HG03103 (cell line): ENCODE measurements at regions not wholly inside any gene's neighbourhood (a gene's known extent, or its start where the extent isn't known, plus 50 kb on each side); places are given as distances from the start of the nearest gene placed in this dataset.
"Not testable (repeated sequence)": the region's sequence is repeated elsewhere in the genome, so short reads cannot be mapped to it uniquely, and the experiment has no call there.

Experiments
- ATAC-seq: cut with Tn5 transposase; IDR thresholded peaks from one replicate; pipeline ENCODE4 v1.9.1; 2021; ENCODE audit warnings: low read depth; ENCODE audit not compliant: unreplicated experiment

DNA sequence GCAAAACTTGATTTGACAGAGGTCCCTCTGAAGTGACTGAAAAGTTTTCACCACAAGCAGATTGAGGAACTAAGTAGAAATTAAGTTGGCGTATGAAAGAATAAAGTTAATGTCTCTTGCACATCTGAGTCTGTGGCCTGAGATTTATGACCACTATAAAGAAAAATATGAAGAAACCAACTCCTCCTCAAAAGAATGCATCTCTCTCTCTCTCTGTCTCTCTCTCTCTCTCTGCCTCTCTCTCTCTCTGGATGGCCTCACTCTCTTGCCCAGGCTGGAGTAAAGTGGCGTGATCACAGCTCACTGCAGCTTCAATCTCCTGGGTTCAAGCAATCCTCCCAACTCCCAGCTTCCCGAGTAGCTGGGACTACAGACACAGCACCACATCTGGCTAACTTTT lies 55.2 kb downstream of the RPL22L1 start:
- ATAC-seq = no peak

DNA sequence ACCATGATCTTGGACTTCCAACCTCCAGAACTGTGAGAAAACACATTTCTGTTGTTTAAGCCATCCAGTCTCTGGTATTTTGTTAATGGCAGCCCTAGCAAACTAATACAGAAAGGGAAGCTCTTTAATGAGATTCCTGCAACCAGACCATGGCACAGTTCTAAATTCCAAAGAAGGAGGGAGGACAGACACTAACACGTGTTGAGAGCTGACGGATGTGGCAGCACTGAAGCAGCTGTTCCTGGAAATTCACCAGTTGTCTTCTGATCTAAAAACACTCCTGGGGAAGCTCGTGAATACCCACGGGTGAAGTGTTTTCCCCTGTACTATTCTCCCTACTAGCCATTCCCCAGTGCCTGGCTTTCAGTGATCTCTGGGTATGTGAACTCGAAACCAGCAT lies 56.7 kb downstream of the RPL22L1 start:
- no peak for ATAC-seq

DNA sequence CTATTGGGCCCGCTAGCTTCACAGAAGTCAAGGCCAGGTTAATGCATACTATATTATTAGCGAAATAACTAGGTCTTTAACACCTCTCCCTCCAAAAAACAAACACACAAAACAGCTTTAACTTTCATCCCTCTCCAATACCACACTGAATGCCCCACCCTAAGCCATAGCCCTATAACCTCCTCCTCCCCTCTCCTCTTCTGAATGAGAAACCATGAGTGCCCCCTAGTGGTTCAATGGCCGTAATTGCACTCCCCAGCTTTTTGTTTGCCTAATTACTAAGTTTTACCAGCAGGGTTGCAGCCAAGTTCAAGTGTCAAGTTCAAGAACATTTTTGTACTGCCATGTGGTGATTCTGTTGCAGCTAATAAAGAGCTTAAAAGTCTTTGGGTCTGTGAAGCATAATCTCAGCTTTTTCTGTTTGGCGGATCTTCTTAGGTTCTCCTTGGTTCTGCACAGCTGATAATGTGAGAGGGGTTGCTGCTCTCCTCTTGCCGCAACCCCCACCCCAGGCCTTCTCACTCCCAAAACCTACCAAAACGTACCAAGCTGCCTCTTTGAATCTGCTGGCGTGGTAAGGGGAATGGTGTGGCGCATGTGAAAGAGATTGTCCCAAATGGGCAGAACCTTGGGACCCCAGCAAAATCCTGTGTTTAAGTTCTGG lies 57.9 kb downstream of the RPL22L1 start:
- ATAC-seq = peak; percentile 68

DNA sequence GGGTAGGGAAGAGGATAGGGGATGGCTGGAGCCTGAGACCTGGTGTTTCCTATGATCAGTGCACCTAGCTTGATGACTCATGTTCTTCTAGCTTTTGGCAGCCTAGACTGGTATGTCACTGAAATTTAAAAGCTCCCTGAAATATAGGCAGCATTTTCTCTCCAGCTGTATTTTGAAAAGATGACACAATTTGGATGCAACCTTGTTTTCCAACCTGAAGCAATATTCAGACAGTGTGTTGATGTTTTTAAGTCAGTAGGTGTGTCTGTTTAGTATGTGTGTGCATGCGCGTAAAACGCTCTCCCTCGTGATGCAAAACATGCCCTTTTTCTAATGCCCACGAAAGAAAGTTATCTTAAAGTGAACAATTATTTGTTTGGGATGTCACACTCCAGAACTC lies 58.5 kb downstream of the RPL22L1 start:
- ATAC-seq = no peak

DNA sequence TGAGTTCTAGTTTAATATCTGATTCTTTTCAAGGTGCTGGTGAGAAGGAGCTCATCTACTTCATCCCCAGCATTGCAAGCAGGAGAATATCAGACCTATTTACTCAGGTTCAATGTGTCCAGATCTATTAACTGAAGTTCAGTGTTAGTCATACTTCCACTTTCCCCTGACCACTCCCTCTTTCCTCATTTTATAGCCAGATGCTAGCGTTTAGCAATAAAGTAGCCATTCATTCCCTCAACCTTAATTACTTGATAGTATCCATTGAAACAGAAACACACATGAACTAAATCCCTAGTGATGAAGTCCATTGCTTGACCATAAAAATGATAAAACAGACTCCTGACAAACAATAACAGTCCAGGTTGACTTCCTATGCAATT lies 60.0 kb downstream of the RPL22L1 start:
- no peak for ATAC-seq

DNA sequence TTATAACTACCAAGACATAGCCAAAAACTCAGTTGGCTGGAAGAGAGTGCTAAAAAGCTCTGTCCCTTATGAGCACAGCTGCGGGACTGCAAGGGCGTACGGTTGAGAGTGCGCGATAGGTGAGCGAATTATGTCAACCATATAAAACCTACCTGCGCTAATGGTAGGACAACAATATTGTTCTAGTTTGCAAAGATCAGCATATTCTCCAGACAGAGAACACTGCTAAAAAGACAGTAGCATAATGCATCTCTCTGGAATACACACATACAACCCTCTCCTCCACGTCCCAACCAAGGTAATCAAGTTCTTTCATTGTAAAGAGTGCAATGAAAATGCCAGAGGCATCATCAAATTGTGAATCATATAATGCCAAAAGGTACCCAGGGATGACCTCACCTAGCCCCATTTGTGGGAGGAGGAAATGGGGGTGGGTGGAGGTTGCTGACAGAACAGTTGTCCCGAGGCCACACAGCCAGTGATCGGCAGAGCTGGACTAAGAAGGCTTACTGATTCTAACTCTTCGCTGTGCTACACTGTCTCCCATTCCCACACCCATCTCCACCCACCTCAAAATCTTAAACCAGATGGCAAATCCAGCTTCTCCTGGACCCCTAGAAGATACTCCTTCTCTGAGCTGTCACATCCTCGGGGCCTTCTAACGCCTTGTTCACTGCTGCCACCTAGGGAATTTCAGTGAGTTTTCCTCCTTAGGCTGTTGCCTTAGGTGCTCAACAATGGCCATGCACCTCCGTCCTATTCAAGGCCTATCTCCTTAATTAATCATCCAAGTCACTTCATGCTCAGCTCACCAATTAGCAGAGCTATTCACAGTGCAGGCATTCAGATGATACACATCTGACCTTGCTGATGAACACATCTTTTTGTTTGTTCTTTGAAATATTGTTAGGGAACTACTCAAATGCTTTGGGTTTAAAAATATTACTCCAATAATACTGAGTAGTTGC lies 60.7 kb downstream of the RPL22L1 start:
- ATAC-seq = no peak

DNA sequence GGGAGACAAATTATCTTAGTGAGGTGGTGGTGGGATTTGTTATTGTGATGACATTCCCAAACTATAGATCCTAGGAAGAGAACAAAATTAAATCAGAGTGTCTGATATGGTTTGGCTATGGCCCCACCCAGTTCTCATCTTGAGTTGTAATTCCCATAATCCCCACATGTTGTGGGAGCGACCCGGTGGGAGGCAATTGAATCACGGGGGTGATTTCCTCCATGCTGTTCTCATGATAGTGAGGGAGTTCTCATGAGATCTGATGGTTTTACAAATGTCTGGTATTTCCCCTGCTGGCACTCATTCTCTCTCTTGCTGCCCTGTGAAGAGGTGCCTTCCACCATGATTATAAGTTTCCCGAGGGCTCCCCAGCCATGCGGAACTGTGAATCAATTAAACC lies 62.0 kb downstream of the RPL22L1 start:
- ATAC-seq = no peak

DNA sequence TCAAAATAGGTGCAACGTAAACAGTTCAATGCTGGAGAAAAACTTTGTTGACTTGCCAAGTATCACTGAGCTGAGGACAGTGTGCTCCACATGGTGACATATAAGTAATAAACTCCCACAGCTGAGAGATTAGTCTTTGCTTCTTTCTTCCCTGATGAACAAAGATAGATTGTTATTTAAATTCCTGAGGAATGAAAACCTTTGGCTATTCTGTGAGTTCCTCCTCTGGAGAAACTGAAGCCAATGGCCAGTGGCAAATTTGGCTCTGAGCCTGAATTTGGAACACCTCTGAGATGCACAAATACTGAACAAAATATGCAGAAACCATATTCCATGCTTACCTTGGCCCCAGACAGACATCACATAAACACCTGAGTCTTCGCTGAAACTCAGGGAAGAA lies 63.3 kb downstream of the RPL22L1 start:
- ATAC-seq = no peak

DNA sequence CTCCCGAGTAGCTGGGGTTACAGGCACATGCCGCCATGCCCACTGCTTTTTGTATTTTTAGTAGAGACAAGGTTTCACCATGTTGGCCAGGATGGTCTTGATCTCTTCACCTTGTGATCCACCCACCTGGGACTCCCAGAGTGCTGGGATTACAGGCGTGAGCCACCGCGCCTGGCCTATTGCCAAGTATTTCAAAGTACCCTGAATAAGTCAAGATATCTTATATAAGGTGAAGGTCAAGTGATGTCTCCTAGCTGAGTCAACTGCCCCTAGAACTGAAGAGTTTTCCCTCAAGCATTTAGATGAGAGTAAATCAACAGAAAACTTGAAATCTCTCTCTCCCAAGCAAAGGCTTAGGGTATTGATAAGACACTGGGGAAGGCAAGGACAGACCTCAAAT lies 63.9 kb downstream of the RPL22L1 start:
- no peak for ATAC-seq

DNA sequence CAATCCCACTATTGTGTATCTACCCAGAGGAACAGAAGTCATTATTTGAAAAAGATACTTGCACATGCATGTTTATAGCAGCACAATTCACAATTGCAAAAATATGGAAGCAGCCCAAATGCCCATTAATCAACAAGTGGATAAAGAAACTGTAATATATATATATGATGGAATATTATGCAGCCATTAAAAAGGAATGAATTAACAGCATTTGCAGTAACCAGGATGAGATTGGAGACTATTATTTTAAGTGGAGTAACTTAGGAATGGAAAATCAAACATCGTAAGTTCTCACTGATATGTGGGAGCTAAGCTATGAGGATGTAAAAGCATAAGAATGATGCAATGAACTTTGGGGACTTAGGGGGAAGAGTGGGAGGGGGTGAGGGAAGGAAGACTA lies 64.7 kb downstream of the RPL22L1 start:
- not testable (repeated sequence) for ATAC-seq

DNA sequence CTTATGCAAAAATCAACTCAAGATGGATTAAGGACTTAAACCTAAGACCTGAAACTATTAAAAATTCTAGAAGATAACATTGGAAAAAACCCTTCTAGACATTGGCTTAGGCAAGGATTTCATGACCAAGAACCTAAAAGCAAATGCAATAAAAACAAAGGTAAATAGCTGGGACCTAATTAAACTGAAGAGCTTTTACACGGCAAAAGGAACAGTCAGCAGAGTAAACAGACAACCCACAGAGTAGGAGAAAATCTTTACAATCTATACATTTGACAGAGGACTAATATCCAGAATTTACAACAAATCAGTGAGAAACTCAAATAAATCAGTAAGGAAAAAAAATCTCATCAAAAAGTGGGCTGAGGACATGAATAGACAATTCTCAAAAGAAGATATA lies 65.4 kb downstream of the RPL22L1 start:
- not testable (repeated sequence) for ATAC-seq

DNA sequence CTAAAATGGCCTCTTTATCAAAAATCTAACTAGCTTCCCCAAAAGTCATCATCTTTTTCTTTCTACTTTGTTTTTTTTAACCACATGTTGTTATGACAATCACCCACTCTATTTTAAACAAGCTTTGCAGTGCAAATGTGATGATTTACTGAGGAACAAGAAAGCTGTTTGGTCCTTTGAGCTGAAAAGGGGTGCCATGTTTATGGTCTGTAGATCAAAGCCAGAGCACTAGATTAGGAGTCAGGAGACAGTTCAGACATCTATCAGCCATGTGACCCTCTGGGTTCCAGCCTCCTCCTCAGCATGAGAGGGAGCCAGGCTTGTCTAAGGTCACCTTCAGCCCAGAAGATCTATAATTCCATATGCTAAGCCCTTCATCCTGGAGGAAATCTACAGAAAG lies 65.9 kb downstream of the RPL22L1 start:
- ATAC-seq = no peak

DNA sequence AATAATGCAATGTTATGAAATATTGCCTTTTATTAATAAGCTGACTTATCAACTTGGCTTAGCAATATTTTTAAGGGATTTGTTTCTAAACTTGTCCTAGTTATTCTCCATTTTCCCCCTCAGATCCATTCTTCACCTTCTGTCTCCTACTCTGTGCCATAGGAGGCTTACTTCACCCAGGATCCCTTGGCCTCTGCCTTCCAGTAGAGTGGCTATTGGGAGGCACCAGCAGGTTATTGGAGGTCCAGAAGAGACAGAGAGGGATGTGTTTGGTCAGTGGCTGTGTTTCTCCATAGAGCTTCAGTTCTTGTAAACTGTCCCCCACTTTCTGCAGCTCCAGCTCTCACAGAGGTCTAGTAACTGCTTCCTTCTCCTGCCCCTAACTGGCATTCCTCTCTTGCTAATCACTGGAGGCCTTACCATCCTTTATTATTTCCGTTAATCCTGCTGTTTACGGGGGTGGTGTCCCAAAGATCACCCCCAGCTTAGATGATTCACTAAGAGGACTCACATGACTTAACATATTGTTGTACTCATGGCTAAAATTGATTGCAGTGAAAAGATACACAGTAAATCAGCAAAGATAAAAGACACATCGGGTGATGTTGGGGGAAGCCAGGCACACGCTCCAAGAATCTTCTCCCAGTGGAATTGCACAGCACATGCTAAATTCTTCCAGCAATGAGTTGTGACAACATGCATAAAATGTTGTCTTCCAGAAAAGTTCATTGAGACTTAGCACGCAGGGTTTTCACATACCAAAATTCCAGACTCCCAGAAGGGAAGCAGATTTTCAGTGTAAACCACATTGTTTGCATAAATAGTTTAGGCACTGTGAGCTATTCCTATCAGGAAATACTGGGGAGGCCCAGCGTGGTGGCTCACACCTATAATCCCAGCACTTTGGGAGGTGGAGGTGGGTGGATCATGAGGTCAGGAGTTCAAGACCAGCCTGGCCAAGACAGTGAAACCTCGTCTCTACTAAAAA lies 67.5 kb downstream of the RPL22L1 start:
- ATAC-seq = no peak

DNA sequence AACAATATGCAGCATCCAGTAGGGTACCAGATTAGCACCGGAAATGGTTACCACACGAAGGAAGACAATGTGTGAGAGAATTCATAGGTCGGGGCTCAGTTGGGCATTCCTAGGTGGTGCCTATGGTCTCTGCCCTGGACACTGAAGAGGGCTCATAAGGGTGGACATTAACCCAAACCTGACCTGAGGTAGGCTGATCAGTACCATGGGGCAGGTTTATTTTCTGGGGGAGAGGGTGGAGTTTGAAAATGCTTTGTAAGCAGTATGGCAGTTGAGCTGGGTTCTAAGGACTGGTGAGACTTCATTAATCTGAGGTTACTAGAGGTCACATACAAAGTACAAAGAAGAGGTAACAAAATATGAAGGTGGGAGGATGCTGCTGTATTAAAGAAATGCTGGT lies 68.4 kb downstream of the RPL22L1 start:
- no peak for ATAC-seq

DNA sequence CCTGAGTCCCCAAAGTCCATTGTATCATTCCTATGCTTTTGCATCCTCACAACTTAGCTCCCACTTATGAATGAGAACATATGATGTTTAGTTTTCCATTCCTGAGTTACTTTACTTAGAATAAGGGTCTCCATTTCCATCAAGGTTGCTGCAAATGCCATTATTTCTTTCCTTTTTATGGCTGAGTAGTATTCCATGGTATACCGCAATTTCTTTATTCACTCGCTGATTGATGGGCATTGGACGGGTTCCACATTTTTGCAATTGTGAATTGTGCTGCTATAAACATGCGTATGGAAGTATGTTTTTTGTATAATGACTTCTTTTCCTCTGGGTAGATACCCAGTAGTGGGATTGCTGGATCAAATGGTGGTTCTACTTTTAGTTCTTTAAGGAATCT lies 69.7 kb downstream of the RPL22L1 start:
- not testable (repeated sequence) for ATAC-seq

DNA sequence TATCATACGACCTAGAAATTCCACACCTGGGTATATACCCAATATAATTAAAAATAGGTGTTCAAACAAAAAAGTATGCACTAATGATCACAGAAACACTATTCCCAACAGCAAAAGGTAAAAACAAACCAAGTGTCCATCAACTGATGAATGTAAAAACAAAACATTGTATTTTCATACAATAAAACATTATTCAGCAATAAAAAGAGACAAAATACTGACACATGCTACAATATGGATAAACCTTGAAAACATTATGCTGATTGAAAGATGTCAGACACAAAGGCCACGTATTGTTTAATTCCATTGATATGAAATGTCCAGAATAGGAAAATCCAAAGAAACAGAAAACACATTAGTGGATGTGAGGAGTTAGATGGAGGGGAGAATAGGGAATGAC lies 71.0 kb downstream of the RPL22L1 start:
- no peak for ATAC-seq

DNA sequence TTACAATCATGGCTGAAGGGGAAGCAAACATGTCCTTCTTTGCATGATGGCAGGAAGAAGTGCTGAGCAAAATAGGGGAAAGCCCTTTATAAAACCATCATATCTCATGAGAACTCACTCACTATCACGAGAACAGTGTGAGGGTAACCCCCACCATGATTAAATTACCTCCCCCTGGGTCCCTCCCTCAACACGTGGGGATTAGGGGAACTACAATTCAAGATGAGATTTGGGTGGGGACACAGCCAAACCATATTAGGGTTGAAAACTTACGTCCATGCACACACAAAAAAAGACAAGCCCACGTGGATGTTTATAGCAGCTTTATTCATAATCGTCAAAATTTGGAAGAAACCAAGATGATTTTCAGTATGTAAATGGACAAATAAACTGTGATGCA lies 72.3 kb downstream of the RPL22L1 start:
- no peak for ATAC-seq

DNA sequence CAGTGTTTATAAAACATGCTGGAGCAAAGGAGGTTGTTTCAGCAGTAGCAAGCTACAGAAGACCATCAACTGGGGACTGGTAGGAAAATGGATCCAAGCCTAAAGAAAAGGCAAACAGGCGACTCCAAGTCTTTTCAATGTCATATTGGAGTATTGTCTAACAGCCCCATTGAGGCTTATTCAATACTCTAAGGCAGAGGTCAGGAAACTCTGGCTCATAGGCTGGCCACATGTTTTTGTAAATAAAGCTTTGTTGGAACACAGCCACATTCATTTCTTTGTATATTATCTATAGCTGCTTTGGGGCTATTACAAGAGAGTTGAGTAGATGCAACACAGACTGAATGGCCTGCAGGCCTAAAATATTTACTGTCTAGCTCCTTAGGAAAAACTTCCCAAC lies 77.5 kb downstream of the RPL22L1 start:
- ATAC-seq = no peak

DNA sequence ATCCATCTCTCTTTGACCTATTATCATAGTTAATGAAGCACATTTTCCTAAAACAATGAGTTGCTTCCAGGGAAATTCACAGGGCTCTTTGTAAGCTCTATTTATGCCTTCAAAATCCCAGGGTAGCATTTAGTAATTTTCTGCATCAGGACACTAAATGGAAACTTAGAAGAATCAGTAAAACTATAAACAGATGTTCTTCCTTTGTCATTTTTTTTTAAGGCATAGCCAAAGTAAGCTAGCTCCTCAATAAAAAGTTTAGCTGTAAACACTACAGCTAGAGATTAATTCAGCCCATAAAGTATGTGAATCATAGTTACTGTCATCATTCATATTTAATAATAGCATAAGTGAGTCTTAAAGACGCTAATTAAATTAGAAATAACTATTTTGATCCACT lies 79.3 kb downstream of the RPL22L1 start:
- no peak for ATAC-seq

DNA sequence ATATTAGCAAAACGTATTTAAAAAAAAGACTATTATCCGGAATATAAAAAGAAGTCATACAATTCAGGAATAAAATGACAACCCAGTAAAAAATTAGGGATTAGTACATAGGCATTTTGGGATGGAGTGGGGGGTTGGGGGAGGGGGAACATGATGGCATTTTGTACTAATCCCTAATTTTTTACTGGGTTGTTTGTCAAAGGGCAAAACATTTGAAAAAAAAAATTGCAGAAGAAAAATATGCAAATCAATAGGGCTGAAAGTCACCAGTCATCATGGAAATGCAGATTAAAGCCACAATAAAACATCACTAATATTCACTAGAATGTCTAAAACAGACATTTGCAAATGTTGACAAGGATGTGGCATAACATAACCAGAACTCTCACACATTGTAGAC lies 82.5 kb downstream of the RPL22L1 start:
- no peak for ATAC-seq

DNA sequence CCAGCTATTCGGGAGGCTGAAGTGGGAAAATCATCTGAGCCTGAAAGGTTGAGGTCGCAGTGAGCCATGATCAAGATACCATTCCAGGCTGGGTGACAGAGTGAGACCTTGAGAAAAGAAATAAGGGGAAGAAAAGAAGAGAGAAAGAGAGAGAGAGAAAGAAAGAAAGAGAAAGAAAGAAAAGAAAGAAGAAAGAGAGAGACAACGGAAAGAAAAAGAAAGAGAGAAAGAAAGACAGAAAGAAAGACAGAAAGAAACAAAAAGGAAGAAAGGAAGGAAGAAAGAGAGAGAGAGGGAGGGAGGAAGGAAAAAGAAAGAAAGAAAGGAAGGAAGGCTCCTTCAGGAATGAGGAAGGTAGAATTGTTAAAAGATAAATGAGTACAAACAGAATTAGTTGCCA lies 84.5 kb downstream of the RPL22L1 start:
- no peak for ATAC-seq
